SU-DHL-6 (cell line): ENCODE measurements at regions not wholly inside any gene's neighbourhood (a gene's known extent, or its start where the extent isn't known, plus 50 kb on each side); places are given as distances from the start of the nearest gene placed in this dataset.

Experiments
- H2AFZ ChIP-seq: fragments of 200-600 bp; sonication (generic); 2 replicates; pipeline ENCODE4 v1.6.1; 2014; ENCODE audit warnings: low read depth, mild to moderate bottlenecking, moderate library complexity, mixed read lengths, antibody characterized with exemption, low read length; ENCODE audit not compliant: severe bottlenecking
- H3F3A ChIP-seq: fragments of 200-600 bp; shearing (Covaris generic); 2 replicates; pipeline ENCODE4 v1.6.0; 2016; ENCODE audit warnings: antibody characterized with exemption, mild to moderate bottlenecking; ENCODE audit not compliant: insufficient read depth
- H3K27ac ChIP-seq: fragments of 200-600 bp; sonication (generic); 2 replicates; pipeline ENCODE4 v1.5.1; 2016; ENCODE audit warnings: low read depth, mild to moderate bottlenecking, low read length, moderate library complexity, mixed read lengths
- H3K27me3 ChIP-seq: fragments of 200-600 bp; sonication (generic), shearing (Covaris generic); 2 replicates; pipeline ENCODE4 v1.6.0; 2014; ENCODE audit warnings: mild to moderate bottlenecking, low read length
- H3K36me3 ChIP-seq: fragments of 200-600 bp; sonication (generic); 2 replicates; pipeline ENCODE4 v1.6.1; 2014; ENCODE audit warnings: mild to moderate bottlenecking, low read length, mixed read lengths
- H3K4me2 ChIP-seq: fragments of 300-600, 200-600 bp; shearing (Covaris generic), sonication (generic); 2 replicates; pipeline ENCODE4 v1.6.0; 2014; ENCODE audit warnings: low read length, low read depth, mild to moderate bottlenecking; ENCODE audit not compliant: poor library complexity, severe bottlenecking
- H3K4me3 ChIP-seq: fragments of 200-600 bp; sonication (generic); 2 replicates; pipeline ENCODE4 v1.5.1; 2014; ENCODE audit warnings: antibody characterized with exemption, low read length, mild to moderate bottlenecking, mixed read lengths; ENCODE audit not compliant: insufficient read depth, poor library complexity, severe bottlenecking
- H3K79me2 ChIP-seq: fragments of 200-600 bp; sonication (generic); 2 replicates; pipeline ENCODE4 v1.6.1; 2014; ENCODE audit warnings: mild to moderate bottlenecking, low read length, moderate library complexity; ENCODE audit not compliant: insufficient read depth
- H3K9ac ChIP-seq: fragments of 200-600 bp; sonication (generic); 2 replicates; pipeline ENCODE4 v1.7.0; 2014; ENCODE audit warnings: mild to moderate bottlenecking, low read length
- H3K9me2 ChIP-seq: fragments of 200-600 bp; sonication (generic); replicated peaks from 2 replicates; pipeline ENCODE4 v1.6.1; 2014; ENCODE audit warnings: low read length; ENCODE audit not compliant: insufficient read depth
- H3K9me3 ChIP-seq: fragments of 200-600 bp; sonication (generic); 2 replicates; pipeline ENCODE4 v1.6.1; 2014; ENCODE audit warnings: low read length, mixed read lengths; ENCODE audit not compliant: insufficient read depth
- H4K20me1 ChIP-seq: fragments of 200-600 bp; sonication (generic); 2 replicates; pipeline ENCODE4 v1.6.1; 2014; ENCODE audit warnings: low read depth, mild to moderate bottlenecking, antibody characterized with exemption, low read length, moderate library complexity, mixed read lengths
- EZH2phosphoT487 ChIP-seq: fragments of 200-600 bp; sonication (generic), shearing (Covaris generic); conservative IDR thresholded peaks from 2 replicates; pipeline ENCODE4 v1.6.1; 2018; ENCODE audit warnings: mild to moderate bottlenecking, antibody characterized with exemption, low read length, moderate library complexity, mixed read lengths
- TF ChIP-seq, protein P1 (sequence below): fragments of 200-600 bp; sonication (generic); IDR thresholded peaks from one replicate; pipeline ENCODE4 v1.5.1; 2017; ENCODE audit warnings: antibody characterized with exemption, mild to moderate bottlenecking, low read length, moderate library complexity; ENCODE audit not compliant: insufficient read depth, poor library complexity, severe bottlenecking

DNA sequence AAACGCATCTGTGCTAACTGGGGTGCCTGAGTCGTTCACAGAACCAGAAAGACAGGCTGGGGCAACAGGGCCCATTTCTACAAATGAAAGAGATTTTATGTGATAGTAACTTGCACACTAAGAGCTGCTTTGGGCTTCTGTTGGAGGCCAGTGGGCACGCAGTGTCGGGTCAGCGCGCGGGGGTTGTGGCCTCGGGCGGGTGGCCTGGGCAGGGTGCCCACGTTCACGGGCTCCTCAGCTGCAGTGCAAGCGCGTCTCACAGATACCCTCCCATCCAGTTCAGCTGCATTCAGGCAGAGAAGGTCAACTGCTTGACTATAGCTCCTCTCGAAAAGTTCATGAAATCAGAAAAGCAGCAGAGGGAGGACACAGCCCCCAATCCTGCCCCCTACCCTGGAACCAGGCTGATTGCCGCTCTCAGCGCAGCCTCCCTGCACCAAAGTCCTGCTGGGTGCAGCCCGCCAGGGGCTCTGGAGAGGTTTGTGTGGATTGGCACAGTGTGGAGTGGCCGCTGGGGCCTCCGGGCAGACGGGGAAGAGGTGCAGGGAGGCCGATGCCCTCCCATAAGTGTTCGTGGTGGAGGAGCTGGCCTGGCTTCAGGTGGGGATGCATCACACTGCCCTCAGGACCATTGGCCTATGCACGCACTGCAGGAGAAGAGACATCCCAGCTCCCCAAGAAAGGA, 582.8 kb downstream of the TCERG1L start:
- Histone ChIP-seq H4K20me1 (no peaks in the 10 kb centered on the region), H3F3A (no peaks in the 10 kb centered on the region), H3K4me2 (no peak overlapping the region), H3K9me3 (no peaks in the 10 kb centered on the region), H3K79me2 (no peaks in the 10 kb centered on the region), H3K27me3 (no peaks in the 10 kb centered on the region), H3K36me3 (no peaks in the 10 kb centered on the region), H3K4me3 (no peak overlapping the region), H3K27ac (no peak overlapping the region), H3K9me2 (no peaks in the 10 kb centered on the region), H3K9ac (no peak overlapping the region), H2AFZ (no peak overlapping the region)
- TF ChIP-seq EZH2phosphoT487: no peak
- TF ChIP-seq, protein P1, sequence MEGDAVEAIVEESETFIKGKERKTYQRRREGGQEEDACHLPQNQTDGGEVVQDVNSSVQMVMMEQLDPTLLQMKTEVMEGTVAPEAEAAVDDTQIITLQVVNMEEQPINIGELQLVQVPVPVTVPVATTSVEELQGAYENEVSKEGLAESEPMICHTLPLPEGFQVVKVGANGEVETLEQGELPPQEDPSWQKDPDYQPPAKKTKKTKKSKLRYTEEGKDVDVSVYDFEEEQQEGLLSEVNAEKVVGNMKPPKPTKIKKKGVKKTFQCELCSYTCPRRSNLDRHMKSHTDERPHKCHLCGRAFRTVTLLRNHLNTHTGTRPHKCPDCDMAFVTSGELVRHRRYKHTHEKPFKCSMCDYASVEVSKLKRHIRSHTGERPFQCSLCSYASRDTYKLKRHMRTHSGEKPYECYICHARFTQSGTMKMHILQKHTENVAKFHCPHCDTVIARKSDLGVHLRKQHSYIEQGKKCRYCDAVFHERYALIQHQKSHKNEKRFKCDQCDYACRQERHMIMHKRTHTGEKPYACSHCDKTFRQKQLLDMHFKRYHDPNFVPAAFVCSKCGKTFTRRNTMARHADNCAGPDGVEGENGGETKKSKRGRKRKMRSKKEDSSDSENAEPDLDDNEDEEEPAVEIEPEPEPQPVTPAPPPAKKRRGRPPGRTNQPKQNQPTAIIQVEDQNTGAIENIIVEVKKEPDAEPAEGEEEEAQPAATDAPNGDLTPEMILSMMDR: no peak

DNA sequence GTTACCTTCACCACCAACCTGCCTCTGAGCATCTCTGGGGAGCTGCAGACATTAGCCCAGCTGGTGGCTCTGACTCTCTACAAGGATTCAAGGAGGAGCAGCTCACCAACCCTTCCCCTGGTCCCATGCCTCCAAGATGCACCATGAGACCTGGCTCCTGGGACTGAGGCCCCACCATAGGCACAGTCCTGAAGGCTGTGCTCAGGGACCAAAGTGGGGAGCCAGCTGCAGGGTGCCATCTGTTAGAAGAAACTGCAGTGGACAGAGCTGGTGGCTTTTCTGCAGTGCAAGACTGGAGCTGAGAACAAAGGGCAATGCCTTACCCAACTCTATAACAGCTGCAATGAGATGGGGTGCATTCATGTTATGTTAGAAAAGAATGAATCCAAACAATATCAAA, 581.6 kb downstream of the TCERG1L start:
- Histone ChIP-seq H3K4me2 (no peak overlapping the region), H3K9me3 (no peaks in the 10 kb centered on the region), H3K79me2 (no peaks in the 10 kb centered on the region), H3F3A (no peaks in the 10 kb centered on the region), H3K27ac (no peak overlapping the region), H3K9ac (no peak overlapping the region), H2AFZ (no peak overlapping the region), H3K27me3 (no peaks in the 10 kb centered on the region), H3K4me3 (no peak overlapping the region), H3K9me2 (no peaks in the 10 kb centered on the region), H3K36me3 (no peaks in the 10 kb centered on the region), H4K20me1 (no peaks in the 10 kb centered on the region)
- TF ChIP-seq, protein P1: no peak
- no peak for TF ChIP-seq EZH2phosphoT487

DNA sequence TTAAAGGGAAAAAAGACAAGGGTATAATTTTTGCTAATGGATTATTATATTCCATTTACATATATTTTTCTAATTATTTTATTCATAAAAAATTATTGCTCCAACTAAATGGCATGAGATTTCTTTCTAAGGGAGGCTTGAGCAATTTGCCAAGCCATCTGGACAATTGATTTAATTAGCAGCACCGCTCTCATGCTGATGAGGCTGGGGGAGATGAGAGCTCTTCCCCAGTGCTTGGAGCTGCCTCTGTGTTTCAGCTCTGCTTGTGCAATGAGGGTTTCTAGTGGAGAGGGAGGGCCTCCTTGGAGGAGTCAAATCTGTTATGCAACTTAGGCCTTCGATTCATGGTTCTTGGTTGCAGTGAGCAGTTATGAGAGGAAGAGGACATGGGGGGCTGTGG, 574.3 kb downstream of the TCERG1L start:
- no peaks in the 10 kb centered on the region for H3K9me2 ChIP-seq
- no peaks in the 10 kb centered on the region for H3K27me3 ChIP-seq
- no peak overlapping the region for H3K4me2 ChIP-seq
- no peaks in the 10 kb centered on the region for H3K36me3 ChIP-seq
- no peaks in the 10 kb centered on the region for H3K79me2 ChIP-seq
- TF ChIP-seq, protein P1: no peak
- TF ChIP-seq EZH2phosphoT487: no peak
- H3K27ac ChIP-seq: no peak overlapping the region
- H3K9me3 ChIP-seq: no peaks in the 10 kb centered on the region
- H2AFZ ChIP-seq: no peak overlapping the region
- no peaks in the 10 kb centered on the region for H4K20me1 ChIP-seq
- no peaks in the 10 kb centered on the region for H3F3A ChIP-seq
- H3K4me3 ChIP-seq: no peak overlapping the region
- no peak overlapping the region for H3K9ac ChIP-seq
